ENCODE measurements at regions not wholly inside any gene's neighbourhood (a gene's known extent, or its start where the extent isn't known, plus 50 kb on each side); places are given as distances from the start of the nearest gene placed in this dataset.
"Not testable (repeated sequence)": the region's sequence is repeated elsewhere in the genome, so short reads cannot be mapped to it uniquely, and the experiment has no call there.

GRCh38 chr15:22684786-22685185, 101.7 kb upstream of the NIPA1 start:
- not testable (repeated sequence) for DNase-seq

- not testable (repeated sequence) for DNase-seq
Observed at GRCh38 chr15:22699881-22700280, 86.6 kb upstream of the NIPA1 start.

DNA sequence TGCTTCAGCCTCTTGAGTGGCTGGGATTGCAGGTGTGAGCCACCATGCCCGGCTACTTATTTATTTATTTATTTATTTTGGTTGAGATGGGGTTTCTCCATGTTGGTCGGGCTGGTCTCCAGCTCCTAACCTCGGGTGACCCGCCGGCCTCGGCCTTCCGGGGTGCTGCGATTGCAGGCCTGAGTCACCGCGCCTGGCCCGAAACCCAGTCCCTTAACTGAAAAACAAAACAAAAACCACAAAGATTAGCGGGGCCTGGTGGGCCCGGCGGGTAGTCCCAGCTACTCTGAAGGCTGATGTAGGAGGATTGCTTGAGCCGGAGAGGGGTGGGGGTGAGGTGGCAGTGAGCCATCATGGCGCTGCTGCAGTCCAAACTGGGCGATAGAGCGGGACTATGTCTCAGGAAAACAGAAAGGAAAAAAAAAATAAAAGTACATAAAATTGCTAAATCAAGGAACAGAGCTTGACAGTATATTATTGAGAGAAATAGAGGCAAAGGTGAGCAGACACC, 75.6 kb upstream of the NIPA1 start:
- DNase-seq: not testable (repeated sequence)

DNA sequence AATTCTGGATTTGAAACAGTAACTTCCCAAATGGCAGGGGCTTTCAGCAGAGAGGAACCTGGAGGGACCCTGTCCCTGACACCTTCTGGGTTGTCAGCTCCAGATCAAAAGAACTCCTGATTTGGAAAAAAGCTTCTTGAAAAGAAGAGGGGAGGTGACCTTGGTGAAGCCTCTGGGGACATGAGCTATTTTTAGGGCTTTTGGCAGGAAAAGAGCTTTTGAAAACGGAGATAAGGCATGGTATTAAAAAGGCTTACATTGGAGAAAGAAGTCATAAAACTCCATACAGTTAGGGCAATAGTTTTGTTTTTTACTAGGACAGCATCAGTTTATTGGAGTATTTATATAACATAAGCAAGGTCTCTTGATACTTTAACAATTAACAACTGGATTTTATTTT, 72.5 kb upstream of the NIPA1 start:
- not testable (repeated sequence) for DNase-seq

DNA sequence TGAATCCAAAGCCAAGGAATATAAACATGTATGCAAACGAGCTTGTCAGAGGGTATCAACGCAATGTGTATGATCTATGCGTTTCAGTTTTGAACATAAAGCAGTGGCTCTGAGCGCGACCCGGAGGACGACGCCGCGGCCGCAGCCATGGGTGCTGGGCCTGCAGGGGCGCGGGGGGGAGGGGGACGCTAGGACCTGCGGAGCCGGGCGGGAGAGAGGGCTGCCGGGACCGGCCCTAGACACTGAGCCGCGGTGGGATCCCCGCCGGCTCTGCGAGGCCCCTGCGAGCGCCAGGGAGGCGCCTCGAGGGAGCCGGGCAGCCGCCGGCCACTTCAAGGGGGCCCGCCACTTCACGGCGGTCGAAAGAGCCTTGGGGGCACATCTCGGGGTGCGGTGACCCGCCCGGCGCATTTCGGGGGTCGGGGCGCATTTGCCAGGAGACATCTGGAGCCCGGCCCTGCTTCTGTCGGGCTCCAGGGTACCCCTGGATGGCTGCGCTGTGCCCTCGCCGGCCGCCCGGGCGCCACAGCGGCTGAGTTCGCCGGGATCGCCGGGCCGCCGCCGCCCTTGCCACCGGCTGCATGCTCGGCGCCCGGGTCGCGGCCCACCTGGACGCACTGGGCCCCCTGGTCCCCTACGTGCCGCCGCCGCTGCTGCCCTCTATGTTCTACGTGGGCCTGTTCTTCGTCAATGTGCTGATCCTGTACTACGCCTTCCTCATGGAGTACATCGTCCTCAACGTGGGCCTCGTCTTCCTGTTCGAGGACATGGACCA, 71.9 kb upstream of the NIPA1 start:
- not testable (repeated sequence) for DNase-seq

GRCh38 chr15:22715133-22715845, 71.2 kb upstream of the NIPA1 start:
- not testable (repeated sequence) for DNase-seq

DNA sequence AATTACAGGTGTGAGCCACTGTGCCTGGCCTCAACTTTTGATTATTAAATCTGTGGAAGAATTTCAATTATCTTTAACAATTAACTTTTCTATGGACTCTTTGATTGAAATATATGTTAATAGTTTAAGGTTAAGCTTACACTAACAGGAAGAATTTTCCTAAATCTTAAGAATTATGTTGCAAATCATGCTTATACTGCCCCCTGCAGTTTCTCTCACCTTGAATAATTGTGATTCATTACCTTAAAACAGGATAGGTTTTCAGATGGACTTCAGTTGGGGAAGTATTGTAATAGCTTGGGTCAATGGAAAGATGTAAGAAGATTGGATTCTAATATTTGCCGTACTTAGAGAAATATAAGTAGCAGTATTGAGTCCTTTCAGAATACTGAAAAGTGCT, 66.5 kb upstream of the NIPA1 start:
- not testable (repeated sequence) for DNase-seq

DNA sequence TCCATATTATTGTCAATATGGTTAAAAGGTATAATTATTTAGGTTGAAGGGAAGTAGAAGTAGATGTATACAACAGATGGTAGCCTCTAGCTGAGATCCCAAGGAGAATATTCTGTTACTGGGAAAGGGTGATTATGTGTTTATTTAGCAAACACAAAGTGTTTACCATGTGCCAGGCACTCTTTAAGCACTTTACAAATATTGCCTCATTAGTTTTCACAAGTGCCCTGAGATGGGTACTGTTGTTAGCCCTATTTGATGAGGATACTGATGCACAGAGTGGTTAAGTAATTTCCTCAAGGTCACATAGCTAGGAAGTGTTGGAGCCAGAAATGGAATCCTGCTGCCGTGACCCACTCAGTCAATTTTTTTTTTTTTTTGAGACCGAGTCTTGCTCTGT, 60.3 kb upstream of the NIPA1 start:
- DNase-seq: not testable (repeated sequence)

GRCh38 chr15:22735067-22735466, 51.4 kb upstream of the NIPA1 start:
- DNase-seq: not testable (repeated sequence)

DNA sequence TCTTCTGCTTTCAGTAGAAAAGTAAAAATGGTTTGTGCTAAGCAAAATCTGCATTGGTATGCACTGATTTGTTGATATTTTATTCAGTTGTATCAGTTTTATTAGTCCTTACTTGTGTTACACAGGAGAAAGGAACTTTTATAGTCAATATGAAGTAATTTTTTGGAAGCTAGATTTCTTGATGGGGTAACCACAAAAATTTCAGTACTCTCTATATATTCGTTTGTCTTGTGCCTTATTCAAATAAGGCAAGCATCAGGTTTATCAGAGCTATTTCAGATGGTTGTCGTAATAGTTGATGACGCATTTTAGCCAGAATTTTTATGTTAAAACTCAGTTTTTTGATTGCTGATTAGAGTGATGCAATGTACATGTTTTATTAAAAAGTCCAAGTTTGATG, 50.7 kb upstream of the NIPA1 start:
- peak; percentile 77 for DNase-seq

DNA sequence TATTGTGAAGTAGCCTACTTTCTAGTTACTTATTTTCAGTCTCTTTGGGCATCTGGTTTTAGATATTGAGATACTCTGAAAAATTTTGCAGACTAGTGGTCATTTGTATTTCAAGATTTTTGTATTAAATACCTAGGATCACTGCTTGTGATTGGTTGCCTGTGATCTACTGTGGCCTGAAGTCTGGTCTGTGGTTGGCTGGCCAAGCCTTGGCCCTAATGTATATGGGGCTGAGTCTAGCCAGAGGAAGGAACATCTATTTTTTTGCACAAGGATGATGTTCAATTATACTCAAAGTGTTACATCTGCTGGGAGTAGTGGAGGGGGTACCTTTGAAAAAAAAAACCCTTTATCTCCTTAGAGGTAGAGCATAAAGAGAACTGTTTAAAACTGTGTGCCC, 50.2 kb upstream of the NIPA1 start:
- peak; percentile 15 for DNase-seq
